ENCODE measurements at regions not wholly inside any gene's neighbourhood (a gene's known extent, or its start where the extent isn't known, plus 50 kb on each side); places are given as distances from the start of the nearest gene placed in this dataset.

GRCh38 chr3:53956586-53956985 lies 64.9 kb upstream of the SELENOK start:
- DNase-seq (ENCODE audit: low read depth), result no peak
- no peak for TF ChIP-seq CTCF (IDR thresholded peaks at IDR 0.05; ENCODE audit: insufficient read depth, low read length)
- no peak overlapping the region for H3K4me3 ChIP-seq (ENCODE audit: low read depth, low read length)

GRCh38 chr3:53949541-53949940 lies 57.9 kb upstream of the SELENOK start:
- H3K4me3 ChIP-seq (ENCODE audit: low read depth, low read length), result no peak overlapping the region
- TF ChIP-seq CTCF (IDR thresholded peaks at IDR 0.05; ENCODE audit: insufficient read depth, low read length), result no peak
- DNase-seq (ENCODE audit: low read depth), result no peak

- DNase-seq (ENCODE audit: low read depth), result no peak
- TF ChIP-seq CTCF (IDR thresholded peaks at IDR 0.05; ENCODE audit: insufficient read depth, low read length), result no peak
- no peak overlapping the region for H3K4me3 ChIP-seq (ENCODE audit: low read depth, low read length)
Observed at GRCh38 chr3:53948174-53948573, 56.5 kb upstream of the SELENOK start.

GRCh38 chr3:53944028-53944427 lies 52.4 kb upstream of the SELENOK start:
- no peak overlapping the region for H3K4me3 ChIP-seq (ENCODE audit: low read depth, low read length)
- TF ChIP-seq CTCF (IDR thresholded peaks at IDR 0.05; ENCODE audit: insufficient read depth, low read length), result no peak
- DNase-seq (ENCODE audit: low read depth), result no peak

GRCh38 chr3:53941950-53942349 lies 50.3 kb upstream of the SELENOK start:
- no peak for DNase-seq (ENCODE audit: low read depth)
- no peak for TF ChIP-seq CTCF (IDR thresholded peaks at IDR 0.05; ENCODE audit: insufficient read depth, low read length)
- no peak overlapping the region for H3K4me3 ChIP-seq (ENCODE audit: low read depth, low read length)

Measured in fibroblast of the aortic adventitia (primary cell).